ENCODE measurements at regions not wholly inside any gene's neighbourhood (a gene's known extent, or its start where the extent isn't known, plus 50 kb on each side); places are given as distances from the start of the nearest gene placed in this dataset.

DNA sequence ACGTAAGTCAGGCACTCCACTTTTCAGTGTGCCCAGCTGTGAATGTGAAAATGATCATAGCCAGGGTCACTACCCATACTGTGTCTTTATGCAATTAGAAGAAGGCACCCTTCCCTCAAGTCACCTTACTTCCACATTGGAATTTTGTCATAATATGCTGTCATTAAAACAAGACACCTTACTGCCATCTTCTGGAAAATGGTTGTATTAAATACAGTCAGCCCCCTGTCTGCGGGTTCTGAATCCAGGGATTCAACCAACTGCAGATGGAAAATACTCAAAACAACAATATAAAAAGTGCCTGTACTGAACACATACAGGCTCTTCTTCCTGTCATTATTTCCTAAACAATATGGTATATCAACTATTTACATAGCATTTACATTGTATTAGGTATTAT lies 70.2 kb upstream of the TBX5 start:
- no peak overlapping the region for H3K4me3 ChIP-seq (ENCODE audit: insufficient read depth in 1 of 2, low read depth in 1 of 2, low read length in 2 of 2)
- H3K9me3 ChIP-seq (ENCODE audit: control insufficient read depth, low read length): no peaks in the 10 kb centered on the region
- no peak overlapping the region for H2BK120ac ChIP-seq (ENCODE audit: low read depth, low read length)
- no peak overlapping the region for H3K18ac ChIP-seq (ENCODE audit: low read depth in 1 of 2, low read length in 2 of 2)
- H2AFZ ChIP-seq (ENCODE audit: low read depth, low read length): no peak overlapping the region
- H2AK5ac ChIP-seq (ENCODE audit: low read length, severe bottlenecking): no peak overlapping the region
- no peak overlapping the region for H2BK12ac ChIP-seq (ENCODE audit: low read length in 2 of 2)
- WGBS: 43% methylated on average over 2 of the region's 2 CpGs
- peaks cover 2% of the 10 kb centered on the region for H3K4me1 ChIP-seq (ENCODE audit: control insufficient read depth, insufficient read depth, low read depth, low read length)
- H2BK5ac ChIP-seq (ENCODE audit: low read depth, low read length, poor library complexity, severe bottlenecking): no peak overlapping the region
- H3K14ac ChIP-seq (ENCODE audit: low read length in 2 of 2): no peak overlapping the region
- peaks cover 31 to 52% of the 10 kb centered on the region in 2 experiments for H3K27me3 ChIP-seq (ENCODE audit: control insufficient read depth in 1 of 2, insufficient read depth in 1 of 2, low read length in 2 of 2)
- no peaks in the 10 kb centered on the region for H3K79me1 ChIP-seq (replicated peaks; ENCODE audit: low read length, poor library complexity, severe bottlenecking)
- H3K23ac ChIP-seq (ENCODE audit: low read length in 2 of 2): no peak overlapping the region
- no peaks in the 10 kb centered on the region for H3K36me3 ChIP-seq (ENCODE audit: control insufficient read depth in 1 of 2, insufficient read depth in 2 of 2, low read depth in 1 of 2, low read length in 2 of 2)
- H4K91ac ChIP-seq (ENCODE audit: low read length): no peak overlapping the region
- H4K8ac ChIP-seq (ENCODE audit: low read length): no peak overlapping the region
- H3K27ac ChIP-seq (ENCODE audit: low read length, poor library complexity, severe bottlenecking): no peak overlapping the region
- H3K9ac ChIP-seq (ENCODE audit: low read length): no peak overlapping the region
- no peak for DNase-seq
- no peak overlapping the region for H3K4ac ChIP-seq (ENCODE audit: low read depth in 1 of 2, low read length in 2 of 2)
- no peak overlapping the region for H2BK15ac ChIP-seq (ENCODE audit: low read depth, poor library complexity, severe bottlenecking)
- no peak overlapping the region for H3K4me2 ChIP-seq (ENCODE audit: low read length, poor library complexity, severe bottlenecking)

DNA sequence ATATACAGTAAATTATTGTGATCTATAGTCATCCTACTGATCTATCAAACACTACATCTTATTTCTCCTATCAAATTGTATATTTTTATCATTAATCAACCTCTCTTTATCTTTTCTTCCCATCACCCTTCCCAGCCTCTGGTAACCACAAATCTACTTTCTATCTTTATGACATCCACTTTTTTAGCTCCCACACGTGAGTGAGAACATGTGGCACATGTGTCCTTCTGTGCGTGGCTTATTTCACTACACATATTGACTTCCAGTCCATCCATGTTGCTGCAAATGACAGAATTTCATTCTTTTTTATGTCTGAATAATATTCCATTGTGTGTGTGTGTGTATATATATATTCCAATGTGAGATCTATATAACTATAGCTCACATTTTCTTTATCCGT lies 67.8 kb upstream of the TBX5 start:
- no peak overlapping the region for H2BK12ac ChIP-seq (ENCODE audit: low read length in 2 of 2)
- H2AFZ ChIP-seq (ENCODE audit: low read depth, low read length): no peak overlapping the region
- H4K8ac ChIP-seq (ENCODE audit: low read length): no peak overlapping the region
- no peaks in the 10 kb centered on the region for H3K9me3 ChIP-seq (ENCODE audit: control insufficient read depth, low read length)
- H3K4me1 ChIP-seq (ENCODE audit: control insufficient read depth, insufficient read depth, low read depth, low read length): no peaks in the 10 kb centered on the region
- H3K79me1 ChIP-seq (replicated peaks; ENCODE audit: low read length, poor library complexity, severe bottlenecking): no peaks in the 10 kb centered on the region
- H2BK120ac ChIP-seq (ENCODE audit: low read depth, low read length): no peak overlapping the region
- H3K27me3 ChIP-seq (ENCODE audit: control insufficient read depth in 1 of 2, insufficient read depth in 1 of 2, low read length in 2 of 2): peaks cover 7 to 38% of the 10 kb centered on the region in 2 experiments
- no peak overlapping the region for H4K91ac ChIP-seq (ENCODE audit: low read length)
- 83% methylated on average over 3 of the region's 3 CpGs for WGBS
- no peak overlapping the region for H3K9ac ChIP-seq (ENCODE audit: low read length)
- DNase-seq: no peak
- H3K23ac ChIP-seq (ENCODE audit: low read length in 2 of 2): no peak overlapping the region
- H3K14ac ChIP-seq (ENCODE audit: low read length in 2 of 2): no peak overlapping the region
- no peak overlapping the region for H2BK15ac ChIP-seq (ENCODE audit: low read depth, poor library complexity, severe bottlenecking)
- no peak overlapping the region for H2AK5ac ChIP-seq (ENCODE audit: low read length, severe bottlenecking)
- H3K18ac ChIP-seq (ENCODE audit: low read depth in 1 of 2, low read length in 2 of 2): no peak overlapping the region
- no peak overlapping the region for H3K4ac ChIP-seq (ENCODE audit: low read depth in 1 of 2, low read length in 2 of 2)
- H3K27ac ChIP-seq (ENCODE audit: low read length, poor library complexity, severe bottlenecking): no peak overlapping the region
- H3K36me3 ChIP-seq (ENCODE audit: control insufficient read depth in 1 of 2, insufficient read depth in 2 of 2, low read depth in 1 of 2, low read length in 2 of 2): no peaks in the 10 kb centered on the region
- no peak overlapping the region for H3K4me3 ChIP-seq (ENCODE audit: insufficient read depth in 1 of 2, low read depth in 1 of 2, low read length in 2 of 2)
- H2BK5ac ChIP-seq (ENCODE audit: low read depth, low read length, poor library complexity, severe bottlenecking): no peak overlapping the region
- no peak overlapping the region for H3K4me2 ChIP-seq (ENCODE audit: low read length, poor library complexity, severe bottlenecking)

DNA sequence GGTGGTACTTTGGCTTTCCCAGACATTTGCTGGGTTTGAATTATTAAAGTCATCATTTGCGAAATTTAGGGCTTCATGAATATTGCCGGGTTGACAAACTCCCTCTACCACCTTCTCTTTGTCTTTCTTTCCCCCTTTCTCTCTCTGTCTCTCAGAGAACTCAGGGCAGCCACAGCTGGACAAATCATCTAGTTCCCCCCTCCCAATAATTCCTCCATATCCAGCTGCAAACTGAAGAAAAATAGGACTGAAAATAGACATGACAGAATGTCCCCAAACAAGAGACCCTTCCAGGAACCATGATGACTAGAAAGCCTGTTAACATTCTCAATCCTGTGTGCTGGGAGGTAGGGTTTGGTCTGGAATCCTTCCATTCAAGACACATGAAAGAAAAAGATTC lies 67.1 kb upstream of the TBX5 start:
- Histone ChIP-seq H3K4me2 (ENCODE audit: low read length, poor library complexity, severe bottlenecking) (no peak overlapping the region), H3K9ac (ENCODE audit: low read length) (no peak overlapping the region), H2BK120ac (ENCODE audit: low read depth, low read length) (no peak overlapping the region), H3K18ac (ENCODE audit: low read depth in 1 of 2, low read length in 2 of 2) (no peak overlapping the region), H2BK5ac (ENCODE audit: low read depth, low read length, poor library complexity, severe bottlenecking) (no peak overlapping the region), H3K23ac (ENCODE audit: low read length in 2 of 2) (no peak overlapping the region), H4K8ac (ENCODE audit: low read length) (no peak overlapping the region), H3K79me1 (replicated peaks; ENCODE audit: low read length, poor library complexity, severe bottlenecking) (no peaks in the 10 kb centered on the region), H3K9me3 (ENCODE audit: control insufficient read depth, low read length) (no peaks in the 10 kb centered on the region), H3K27ac (ENCODE audit: low read length, poor library complexity, severe bottlenecking) (no peak overlapping the region), H3K4me1 (ENCODE audit: control insufficient read depth, insufficient read depth, low read depth, low read length) (no peaks in the 10 kb centered on the region), H2AK5ac (ENCODE audit: low read length, severe bottlenecking) (no peak overlapping the region), H2BK15ac (ENCODE audit: low read depth, poor library complexity, severe bottlenecking) (no peak overlapping the region), H2BK12ac (ENCODE audit: low read length in 2 of 2) (no peak overlapping the region), H3K4me3 (ENCODE audit: insufficient read depth in 1 of 2, low read depth in 1 of 2, low read length in 2 of 2) (no peak overlapping the region), H2AFZ (ENCODE audit: low read depth, low read length) (no peak overlapping the region), H3K36me3 (ENCODE audit: control insufficient read depth in 1 of 2, insufficient read depth in 2 of 2, low read depth in 1 of 2, low read length in 2 of 2) (no peaks in the 10 kb centered on the region), H4K91ac (ENCODE audit: low read length) (no peak overlapping the region), H3K4ac (ENCODE audit: low read depth in 1 of 2, low read length in 2 of 2) (no peak overlapping the region), H3K27me3 (ENCODE audit: control insufficient read depth in 1 of 2, insufficient read depth in 1 of 2, low read length in 2 of 2) (peaks cover 2 to 31% of the 10 kb centered on the region in 2 experiments), H3K14ac (ENCODE audit: low read length in 2 of 2) (no peak overlapping the region)
- 88% methylated on average over 2 of the region's 2 CpGs for WGBS
- no peak for DNase-seq

DNA sequence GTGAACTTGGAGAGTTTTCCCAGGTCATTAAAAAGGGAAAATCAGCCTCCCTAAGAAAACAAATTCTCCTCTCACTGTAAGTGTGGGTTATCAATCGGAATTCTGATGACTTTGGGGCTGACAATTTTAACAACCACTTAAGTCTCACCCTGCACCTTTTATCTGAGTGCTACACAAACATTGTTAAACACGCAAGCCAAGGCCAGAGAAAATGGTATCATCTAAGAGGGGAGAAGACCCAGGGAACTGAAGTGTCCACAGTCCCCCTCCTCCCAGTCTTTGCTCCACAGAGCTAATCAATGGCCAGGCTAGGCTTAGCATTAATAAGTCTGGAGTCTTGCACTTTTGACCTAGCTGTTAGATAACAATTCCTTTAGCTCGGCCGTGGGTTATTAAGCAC lies 51.7 kb upstream of the TBX5 start:
- 42% methylated on average over 3 of the region's 4 CpGs for WGBS
- no peak overlapping the region for H2BK120ac ChIP-seq (ENCODE audit: low read depth, low read length)
- H3K4me2 ChIP-seq (ENCODE audit: low read length, poor library complexity, severe bottlenecking): no peak overlapping the region
- DNase-seq: no peak
- H3K9ac ChIP-seq (ENCODE audit: low read length): no peak overlapping the region
- H3K79me1 ChIP-seq (replicated peaks; ENCODE audit: low read length, poor library complexity, severe bottlenecking): no peaks in the 10 kb centered on the region
- H3K14ac ChIP-seq (ENCODE audit: low read length in 2 of 2): no peak overlapping the region
- no peak overlapping the region for H4K8ac ChIP-seq (ENCODE audit: low read length)
- no peaks in the 10 kb centered on the region for H3K4me1 ChIP-seq (ENCODE audit: control insufficient read depth, insufficient read depth, low read depth, low read length)
- no peak overlapping the region for H3K18ac ChIP-seq (ENCODE audit: low read depth in 1 of 2, low read length in 2 of 2)
- no peaks in the 10 kb centered on the region for H3K36me3 ChIP-seq (ENCODE audit: control insufficient read depth in 1 of 2, insufficient read depth in 2 of 2, low read depth in 1 of 2, low read length in 2 of 2)
- no peak overlapping the region for H2BK15ac ChIP-seq (ENCODE audit: low read depth, poor library complexity, severe bottlenecking)
- H3K23ac ChIP-seq (ENCODE audit: low read length in 2 of 2): no peak overlapping the region
- no peak overlapping the region for H2BK12ac ChIP-seq (ENCODE audit: low read length in 2 of 2)
- no peak overlapping the region for H4K91ac ChIP-seq (ENCODE audit: low read length)
- H3K27ac ChIP-seq (ENCODE audit: low read length, poor library complexity, severe bottlenecking): no peak overlapping the region
- H3K9me3 ChIP-seq (ENCODE audit: control insufficient read depth, low read length): no peaks in the 10 kb centered on the region
- H2BK5ac ChIP-seq (ENCODE audit: low read depth, low read length, poor library complexity, severe bottlenecking): no peak overlapping the region
- H3K27me3 ChIP-seq (ENCODE audit: control insufficient read depth in 1 of 2, insufficient read depth in 1 of 2, low read length in 2 of 2): peaks cover 0 to 62% of the 10 kb centered on the region in 2 experiments
- H2AK5ac ChIP-seq (ENCODE audit: low read length, severe bottlenecking): no peak overlapping the region
- H3K4ac ChIP-seq (ENCODE audit: low read depth in 1 of 2, low read length in 2 of 2): no peak overlapping the region
- H2AFZ ChIP-seq (ENCODE audit: low read depth, low read length): no peak overlapping the region
- H3K4me3 ChIP-seq (ENCODE audit: insufficient read depth in 1 of 2, low read depth in 1 of 2, low read length in 2 of 2): no peak overlapping the region
